Dendritic cell treated with granulocyte-macrophage colony-stimulating factor and Interleukin-4, amounts not matched to agents 40 ng/mL and 50 ng/mL, for 4 days (primary cell): ENCODE measurements at regions not wholly inside any gene's neighbourhood (a gene's known extent, or its start where the extent isn't known, plus 50 kb on each side); places are given as distances from the start of the nearest gene placed in this dataset.

Source experiments
- H3K27ac Mint-ChIP-seq: one replicate; pipeline ENCODE4 v1.8.0; 2022; ENCODE audit warnings: mild to moderate bottlenecking, mixed read lengths
- H3K27me3 Mint-ChIP-seq: one replicate; pipeline ENCODE4 v1.8.0; 2022; ENCODE audit warnings: mild to moderate bottlenecking, mixed read lengths
- H3K36me3 Mint-ChIP-seq: one replicate; pipeline ENCODE4 v1.8.0; 2022; ENCODE audit warnings: low read depth, mixed read lengths
- H3K4me1 Mint-ChIP-seq: one replicate; pipeline ENCODE4 v1.8.0; 2022; ENCODE audit warnings: low read depth, mixed read lengths
- H3K4me3 Mint-ChIP-seq: one replicate; pipeline ENCODE4 v1.8.0; 2022; ENCODE audit warnings: mild to moderate bottlenecking, moderate library complexity, mixed read lengths
- H3K9me3 Mint-ChIP-seq: one replicate; pipeline ENCODE4 v1.8.0; 2022; ENCODE audit warnings: mixed read lengths
- intact Hi-C: fragments of 100-400 bp; cut with micrococcal nuclease; formaldehyde crosslinking; loops from one replicate; pipeline ENCODE4 v1.15.0; 2022

GRCh38 chr18:56407646-56408180 lies 230.7 kb downstream of the TXNL1 start:
- Mint-ChIP-seq H3K9me3 (peaks cover 1% of the 10 kb centered on the region), H3K27ac (no peak overlapping the region), H3K4me3 (no peak overlapping the region), H3K4me1 (no peaks in the 10 kb centered on the region), H3K27me3 (no peaks in the 10 kb centered on the region), H3K36me3 (no peaks in the 10 kb centered on the region)
- intact Hi-C loops = no loop called here

GRCh38 chr18:56402872-56403516 lies 235.4 kb downstream of the TXNL1 start:
- H3K27ac Mint-ChIP-seq = no peak overlapping the region
- intact Hi-C loops = no loop called here
- no peak overlapping the region for H3K4me3 Mint-ChIP-seq
- H3K4me1 Mint-ChIP-seq = no peaks in the 10 kb centered on the region
- H3K9me3 Mint-ChIP-seq = no peaks in the 10 kb centered on the region
- H3K27me3 Mint-ChIP-seq = no peaks in the 10 kb centered on the region
- no peaks in the 10 kb centered on the region for H3K36me3 Mint-ChIP-seq

GRCh38 chr18:56393870-56394269 lies 244.5 kb downstream of the TXNL1 start:
- no peaks in the 10 kb centered on the region for H3K9me3 Mint-ChIP-seq
- H3K4me3 Mint-ChIP-seq = no peak overlapping the region
- no peaks in the 10 kb centered on the region for H3K4me1 Mint-ChIP-seq
- H3K27me3 Mint-ChIP-seq = no peaks in the 10 kb centered on the region
- intact Hi-C loops = no loop called here
- H3K27ac Mint-ChIP-seq = no peak overlapping the region
- no peaks in the 10 kb centered on the region for H3K36me3 Mint-ChIP-seq

GRCh38 chr18:56391931-56392590 lies 246.3 kb downstream of the TXNL1 start:
- Mint-ChIP-seq H3K4me3 (no peak overlapping the region), H3K36me3 (no peaks in the 10 kb centered on the region), H3K27ac (no peak overlapping the region), H3K27me3 (no peaks in the 10 kb centered on the region), H3K9me3 (no peaks in the 10 kb centered on the region), H3K4me1 (no peaks in the 10 kb centered on the region)
- intact Hi-C loops = no loop called here

DNA sequence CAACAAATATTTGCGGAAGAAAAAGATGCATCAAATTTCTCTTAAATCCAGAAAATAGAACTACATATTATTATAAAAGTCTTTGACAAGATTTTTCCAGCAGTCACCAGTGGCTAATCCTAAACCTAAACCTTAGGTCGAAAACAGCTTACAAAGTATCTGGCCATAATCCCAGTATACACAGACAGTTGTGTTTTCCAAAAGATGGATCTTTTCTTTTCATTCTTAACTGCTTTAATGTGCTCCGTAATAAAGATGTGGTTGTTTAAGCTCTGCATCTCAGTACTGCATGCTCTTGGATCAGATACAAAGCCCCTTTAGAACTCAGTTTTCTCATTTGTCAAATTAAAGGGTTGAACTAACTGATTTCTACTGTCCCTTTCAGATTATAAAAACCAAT lies 247.8 kb downstream of the TXNL1 start:
- Mint-ChIP-seq H3K9me3 (no peaks in the 10 kb centered on the region), H3K27me3 (no peaks in the 10 kb centered on the region), H3K36me3 (no peaks in the 10 kb centered on the region), H3K4me1 (no peaks in the 10 kb centered on the region), H3K4me3 (no peak overlapping the region), H3K27ac (no peak overlapping the region)
- intact Hi-C loops = no loop called here

GRCh38 chr18:56389190-56389589 lies 249.2 kb downstream of the TXNL1 start:
- Mint-ChIP-seq H3K4me1 (no peaks in the 10 kb centered on the region), H3K27ac (no peak overlapping the region), H3K4me3 (no peak overlapping the region), H3K9me3 (no peaks in the 10 kb centered on the region), H3K27me3 (no peaks in the 10 kb centered on the region), H3K36me3 (no peaks in the 10 kb centered on the region)
- intact Hi-C loops = no loop called here

GRCh38 chr18:56388571-56388970 lies 249.8 kb downstream of the TXNL1 start:
- Mint-ChIP-seq H3K9me3 (no peaks in the 10 kb centered on the region), H3K27me3 (no peaks in the 10 kb centered on the region), H3K4me1 (no peaks in the 10 kb centered on the region), H3K27ac (no peak overlapping the region), H3K36me3 (no peaks in the 10 kb centered on the region), H3K4me3 (no peak overlapping the region)
- intact Hi-C loops = no loop called here

DNA sequence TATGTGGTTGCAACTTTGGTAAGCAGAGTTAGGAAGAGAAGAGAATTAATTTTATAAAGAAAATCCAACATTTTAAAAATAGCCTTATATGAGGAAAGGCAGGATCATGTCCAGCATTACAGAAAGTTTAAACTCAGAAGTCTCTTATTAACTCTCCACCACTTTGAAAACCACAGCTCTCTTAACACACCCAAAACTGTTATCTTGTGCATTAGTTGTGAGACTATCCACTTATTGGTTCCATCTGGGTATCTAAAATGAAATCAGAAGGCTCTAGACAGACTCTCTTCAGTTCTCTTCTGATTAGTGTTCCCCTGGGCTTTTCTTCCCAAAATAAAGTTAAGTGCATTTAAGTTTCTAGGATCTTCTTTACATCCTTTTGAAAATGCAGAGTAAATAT lies 251.5 kb downstream of the TXNL1 start:
- H3K4me1 Mint-ChIP-seq = no peaks in the 10 kb centered on the region
- no peaks in the 10 kb centered on the region for H3K9me3 Mint-ChIP-seq
- H3K27ac Mint-ChIP-seq = no peak overlapping the region
- no peaks in the 10 kb centered on the region for H3K27me3 Mint-ChIP-seq
- H3K36me3 Mint-ChIP-seq = no peaks in the 10 kb centered on the region
- intact Hi-C loops = no loop called here
- no peak overlapping the region for H3K4me3 Mint-ChIP-seq

GRCh38 chr18:56383349-56383748 lies 255.0 kb downstream of the TXNL1 start:
- Mint-ChIP-seq H3K27ac (no peak overlapping the region), H3K36me3 (no peaks in the 10 kb centered on the region), H3K4me1 (peaks cover 5% of the 10 kb centered on the region), H3K4me3 (no peak overlapping the region), H3K27me3 (no peaks in the 10 kb centered on the region), H3K9me3 (no peaks in the 10 kb centered on the region)
- intact Hi-C loops = no loop called here

DNA sequence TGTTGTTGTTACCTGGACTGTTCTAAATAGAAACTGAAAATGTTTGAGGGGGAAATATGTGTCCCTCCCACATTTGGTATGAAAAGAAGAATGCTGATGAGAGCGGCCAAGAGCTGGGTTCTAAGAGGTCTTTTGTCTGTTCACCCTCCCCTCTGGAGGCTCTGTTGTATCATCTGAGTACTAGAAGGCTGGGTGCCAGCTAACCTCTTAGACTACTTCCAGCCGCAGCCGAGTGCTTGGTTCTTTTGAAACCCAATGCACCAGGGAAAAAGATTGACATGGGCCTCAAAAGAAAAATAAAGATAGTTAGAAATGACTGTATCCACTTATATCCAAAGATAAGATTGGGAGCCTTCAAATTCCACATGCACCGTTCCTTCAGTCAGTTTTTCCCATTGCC lies 255.9 kb downstream of the TXNL1 start:
- Mint-ChIP-seq H3K27ac (no peak overlapping the region), H3K4me3 (no peak overlapping the region), H3K27me3 (no peaks in the 10 kb centered on the region), H3K36me3 (no peaks in the 10 kb centered on the region), H3K4me1 (peaks cover 5% of the 10 kb centered on the region), H3K9me3 (no peaks in the 10 kb centered on the region)
- intact Hi-C loops = no loop called here

DNA sequence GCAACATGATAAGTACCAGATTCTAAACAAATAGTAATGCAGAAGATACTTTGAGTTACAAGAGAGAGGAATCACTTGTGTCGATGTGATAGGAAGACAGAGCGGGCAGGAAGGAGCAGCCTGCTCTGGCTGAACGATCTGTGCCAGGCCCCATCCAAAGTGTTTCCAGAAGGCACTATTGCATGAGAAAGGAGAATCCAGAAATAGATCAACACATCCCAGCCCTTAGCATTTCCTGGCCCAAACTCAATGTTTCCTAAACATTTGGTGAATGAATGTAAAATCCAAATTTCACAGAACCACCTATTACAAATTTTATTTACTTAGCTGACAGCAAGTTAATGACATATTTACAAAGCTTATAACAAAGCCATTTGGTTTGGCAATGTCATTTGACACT lies 257.2 kb downstream of the TXNL1 start:
- Mint-ChIP-seq H3K9me3 (no peaks in the 10 kb centered on the region), H3K36me3 (no peaks in the 10 kb centered on the region), H3K4me1 (peaks cover 5% of the 10 kb centered on the region), H3K27ac (no peak overlapping the region), H3K4me3 (no peak overlapping the region), H3K27me3 (no peaks in the 10 kb centered on the region)
- intact Hi-C loops = no loop called here

DNA sequence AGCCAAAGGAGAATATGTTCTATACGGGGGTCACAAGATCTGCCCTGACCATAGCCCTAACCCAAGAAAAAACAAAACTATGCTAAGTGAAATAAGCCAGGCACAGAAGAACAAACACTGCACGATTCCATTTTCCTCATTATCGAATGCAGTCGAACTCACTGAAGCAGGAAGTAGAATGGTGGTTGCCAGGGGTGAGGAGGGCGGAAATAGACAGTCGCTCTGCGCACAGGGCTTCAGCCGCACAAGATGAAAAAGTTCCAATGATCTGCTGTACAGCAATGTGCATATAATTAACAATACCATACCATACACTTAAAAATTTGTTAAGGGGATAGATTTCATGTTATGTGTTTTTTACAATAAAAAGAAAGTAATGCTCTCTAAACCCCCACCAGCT lies 257.7 kb downstream of the TXNL1 start:
- H3K27me3 Mint-ChIP-seq = no peaks in the 10 kb centered on the region
- intact Hi-C loops = no loop called here
- H3K4me1 Mint-ChIP-seq = peaks cover 5% of the 10 kb centered on the region
- H3K9me3 Mint-ChIP-seq = no peaks in the 10 kb centered on the region
- H3K36me3 Mint-ChIP-seq = no peaks in the 10 kb centered on the region
- H3K4me3 Mint-ChIP-seq = no peak overlapping the region
- H3K27ac Mint-ChIP-seq = no peak overlapping the region

DNA sequence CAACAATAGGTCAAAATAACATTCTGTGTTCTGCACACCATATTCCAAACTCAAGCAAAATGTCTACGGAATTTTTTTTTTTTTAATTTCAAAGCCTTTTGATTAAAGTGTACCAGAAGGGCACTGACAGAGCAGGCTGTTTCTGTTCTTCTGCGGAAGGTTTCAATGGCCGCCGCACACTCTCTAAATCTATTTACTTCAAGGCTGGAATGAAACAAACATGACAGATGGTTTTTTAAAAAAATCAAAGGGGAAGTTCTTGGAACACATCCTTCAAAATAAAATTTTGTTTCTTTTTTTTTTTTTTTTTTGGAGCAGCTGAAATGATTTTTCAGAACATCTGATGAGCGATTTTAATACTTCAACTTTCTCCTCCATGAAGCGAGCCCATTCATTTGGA lies 259.1 kb downstream of the TXNL1 start:
- no peak overlapping the region for H3K27ac Mint-ChIP-seq
- no peak overlapping the region for H3K4me3 Mint-ChIP-seq
- peaks cover 14% of the 10 kb centered on the region for H3K4me1 Mint-ChIP-seq
- intact Hi-C loops = no loop called here
- H3K36me3 Mint-ChIP-seq = no peaks in the 10 kb centered on the region
- H3K9me3 Mint-ChIP-seq = no peaks in the 10 kb centered on the region
- H3K27me3 Mint-ChIP-seq = no peaks in the 10 kb centered on the region

GRCh38 chr18:56377231-56377630 lies 261.2 kb downstream of the TXNL1 start:
- Mint-ChIP-seq H3K27me3 (no peaks in the 10 kb centered on the region), H3K36me3 (no peaks in the 10 kb centered on the region), H3K4me3 (no peak overlapping the region), H3K9me3 (no peaks in the 10 kb centered on the region), H3K27ac (no peak overlapping the region), H3K4me1 (peaks cover 14% of the 10 kb centered on the region)
- intact Hi-C loops = no loop called here
